IPS-NIHi7 (cell line): ENCODE measurements at regions not wholly inside any gene's neighbourhood (a gene's known extent, or its start where the extent isn't known, plus 50 kb on each side); places are given as distances from the start of the nearest gene placed in this dataset.

Source experiments
- DNase-seq: peaks from one replicate; pipeline ENCODE4 v3.0.0; 2012; ENCODE audit warnings: mixed read lengths; ENCODE audit errors: extremely low spot score

- no peak for DNase-seq
Observed at GRCh38 chr2:234640657-234641056, 143.8 kb upstream of the ARL4C start.

GRCh38 chr2:234638966-234639365 lies 142.1 kb upstream of the ARL4C start:
- DNase-seq, result no peak

GRCh38 chr2:234635284-234635683 lies 138.4 kb upstream of the ARL4C start:
- DNase-seq, result no peak

GRCh38 chr2:234633581-234634230 lies 136.8 kb upstream of the ARL4C start:
- DNase-seq, result no peak

- peak; percentile 37 for DNase-seq
Observed at GRCh38 chr2:234632527-234633391, 135.9 kb upstream of the ARL4C start.

GRCh38 chr2:234631646-234632514 lies 135.0 kb upstream of the ARL4C start:
- DNase-seq, result peak; percentile 50

- DNase-seq, result no peak
Observed at GRCh38 chr2:234630801-234631261, 133.9 kb upstream of the ARL4C start.

GRCh38 chr2:234629596-234629995 lies 132.7 kb upstream of the ARL4C start:
- DNase-seq, result no peak

GRCh38 chr2:234628953-234629352 lies 132.1 kb upstream of the ARL4C start:
- no peak for DNase-seq

- DNase-seq, result no peak
Observed at GRCh38 chr2:234627308-234627707, 130.4 kb upstream of the ARL4C start.

GRCh38 chr2:234626566-234627130 lies 129.8 kb upstream of the ARL4C start:
- DNase-seq, result no peak

GRCh38 chr2:234625626-234626250 lies 128.9 kb upstream of the ARL4C start:
- no peak for DNase-seq

GRCh38 chr2:234623521-234623991 lies 126.7 kb upstream of the ARL4C start:
- no peak for DNase-seq

GRCh38 chr2:234621120-234621519 lies 124.2 kb upstream of the ARL4C start:
- DNase-seq, result no peak

GRCh38 chr2:234620018-234620417 lies 123.1 kb upstream of the ARL4C start:
- no peak for DNase-seq

- DNase-seq, result no peak
Observed at GRCh38 chr2:234615643-234616356, 118.9 kb upstream of the ARL4C start.

- no peak for DNase-seq
Observed at GRCh38 chr2:234611209-234611608, 114.3 kb upstream of the ARL4C start.

- DNase-seq, result no peak
Observed at GRCh38 chr2:234608946-234609345, 112.1 kb upstream of the ARL4C start.

GRCh38 chr2:234607691-234608090 lies 110.8 kb upstream of the ARL4C start:
- DNase-seq, result no peak

- no peak for DNase-seq
Observed at GRCh38 chr2:234606896-234607295, 110.0 kb upstream of the ARL4C start.
